HL-60 (cell line): ENCODE measurements at regions not wholly inside any gene's neighbourhood (a gene's known extent, or its start where the extent isn't known, plus 50 kb on each side); places are given as distances from the start of the nearest gene placed in this dataset.

Experiments used
- DNase-seq, 2 experiments: peaks; one replicate each; pipeline ENCODE4 v3.0.0-alpha.2; 2010 to 2020; ENCODE audit warnings: low read depth in 1 of 2, low spot score in 1 of 2
- H3K27ac ChIP-seq: fragments of 250-450 bp; sonication (Bioruptor Pico); replicated peaks from 2 replicates; pipeline ENCODE4 v1.5.1; 2020; ENCODE audit warnings: mild to moderate bottlenecking, moderate library complexity
- H3K27me3 ChIP-seq: fragments of 250-450 bp; sonication (Bioruptor Pico); 2 replicates; pipeline ENCODE4 v1.5.1; 2021; ENCODE audit warnings: mild to moderate bottlenecking, moderate library complexity; ENCODE audit not compliant: insufficient read depth, poor library complexity, severe bottlenecking
- H3K4me3 ChIP-seq: replicated peaks from 2 replicates; pipeline ENCODE4 v1.5.1; 2011; ENCODE audit warnings: mild to moderate bottlenecking, control low read depth, low read length; ENCODE audit not compliant: insufficient read depth
- CTCF ChIP-seq: IDR thresholded peaks from one replicate; pipeline ENCODE4 v1.5.1; 2011; ENCODE audit warnings: low read length, control low read depth, inconsistent platforms; ENCODE audit not compliant: insufficient read depth
- GABPA ChIP-seq: IDR thresholded peaks from 2 replicates; pipeline ENCODE4 v1.6.1; 2012; ENCODE audit warnings: low read depth
- POLR2AphosphoS5 ChIP-seq: IDR thresholded peaks from 2 replicates; pipeline ENCODE4 v1.6.1; 2012; ENCODE audit warnings: low read depth
- REST ChIP-seq: IDR thresholded peaks from 2 replicates; pipeline ENCODE4 v1.6.1; 2012; ENCODE audit warnings: low read depth; ENCODE audit not compliant: insufficient replicate concordance
- SPI1 ChIP-seq: IDR thresholded peaks from 2 replicates; pipeline ENCODE4 v1.6.1; 2012; ENCODE audit warnings: low read depth, mild to moderate bottlenecking, borderline replicate concordance

GRCh38 chr2:11987151-11987550 lies 240.7 kb downstream of the LPIN1 start:
- no peak overlapping the region for H3K4me3 ChIP-seq
- no peak for DNase-seq
- no peak overlapping the region for H3K27ac ChIP-seq
- TF ChIP-seq CTCF = no peak
- no peak for TF ChIP-seq POLR2AphosphoS5
- TF ChIP-seq REST = no peak
- no peak for TF ChIP-seq SPI1
- no peak for TF ChIP-seq GABPA
- H3K27me3 ChIP-seq = no peaks in the 10 kb centered on the region

GRCh38 chr2:11988691-11989353 lies 242.4 kb downstream of the LPIN1 start:
- Histone ChIP-seq H3K4me3 (no peak overlapping the region), H3K27me3 (no peaks in the 10 kb centered on the region), H3K27ac (no peak overlapping the region)
- TF ChIP-seq GABPA = no peak
- TF ChIP-seq POLR2AphosphoS5 = no peak
- no peak for TF ChIP-seq SPI1
- TF ChIP-seq CTCF = no peak
- TF ChIP-seq REST = no peak
- no peak for DNase-seq

GRCh38 chr2:11989354-11989703 lies 242.9 kb downstream of the LPIN1 start:
- Histone ChIP-seq H3K27ac (no peak overlapping the region), H3K27me3 (no peaks in the 10 kb centered on the region), H3K4me3 (no peak overlapping the region)
- TF ChIP-seq GABPA = no peak
- no peak for TF ChIP-seq POLR2AphosphoS5
- TF ChIP-seq REST = no peak
- TF ChIP-seq SPI1 = no peak
- TF ChIP-seq CTCF = no peak
- DNase-seq = no peak
